ENCODE measurements at regions not wholly inside any gene's neighbourhood (a gene's known extent, or its start where the extent isn't known, plus 50 kb on each side); places are given as distances from the start of the nearest gene placed in this dataset.

DNA sequence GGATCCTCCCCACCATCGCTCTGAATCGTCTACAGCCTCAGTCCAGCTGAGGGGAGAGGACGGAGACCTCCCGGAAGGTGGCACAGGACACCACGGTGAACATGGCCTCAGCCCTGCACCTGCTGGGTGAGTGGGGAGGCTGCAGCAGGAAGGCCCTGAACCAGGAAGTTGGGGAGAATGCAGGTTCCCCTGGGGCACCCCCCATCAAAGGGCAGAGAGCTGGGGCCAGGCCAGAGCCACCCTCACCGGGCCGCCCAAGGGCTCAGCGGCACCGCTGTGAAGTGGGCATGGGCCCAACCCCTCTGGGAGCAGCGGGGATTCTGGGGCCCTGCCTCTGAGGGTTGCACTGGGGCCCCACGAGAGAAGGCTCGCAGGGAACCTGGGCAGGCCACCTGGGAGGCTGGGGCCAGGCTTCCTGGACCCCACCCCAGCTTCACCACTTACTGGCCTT is 98.7 kb downstream of the MICALL2 start (continued):
- TF ChIP-seq RAD21 (IDR thresholded peaks at IDR 0.05; ENCODE audit: low read length) = no peak

DNA sequence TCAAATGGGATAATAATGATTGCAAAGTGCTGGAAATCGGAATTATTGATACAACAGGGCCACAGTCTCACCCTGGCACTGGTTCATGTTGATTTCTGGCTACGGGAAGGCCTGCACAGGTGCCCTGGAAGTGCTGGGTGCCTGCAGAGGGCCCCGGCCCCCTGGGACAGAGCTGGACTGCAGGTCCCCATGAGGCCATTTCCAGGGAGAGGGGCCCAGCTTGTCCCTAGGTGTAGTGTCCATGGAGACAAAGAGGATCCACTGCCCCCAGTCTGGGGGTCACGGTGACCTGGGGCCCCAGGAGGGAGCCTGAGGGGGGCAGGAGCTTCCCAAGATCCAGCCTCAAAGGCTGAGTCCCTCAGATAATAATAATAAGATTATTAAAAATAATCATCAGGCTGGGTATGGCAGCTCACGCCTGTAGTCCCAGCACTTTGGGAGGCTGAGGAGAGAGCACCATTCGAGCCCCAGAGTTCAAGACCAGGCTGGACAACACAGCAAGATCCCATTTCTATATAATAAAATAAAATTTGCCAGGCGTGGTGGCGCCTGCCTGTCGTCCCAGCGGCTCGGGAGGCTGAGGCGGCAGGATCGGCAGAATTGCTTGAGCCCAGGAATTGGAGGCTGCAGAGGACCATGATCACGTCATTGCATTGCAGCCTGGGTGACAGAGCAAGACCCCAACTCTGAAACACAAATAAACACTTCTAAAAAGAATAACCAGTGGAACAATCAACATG is 98.1 kb downstream of the MICALL2 start:
- POLR2A ChIA-PET = no interaction called here
- WGBS (ENCODE audit: low lambda C conversion rate) = 30% methylated on average over 13 of the region's 14 CpGs
- H4K20me1 ChIP-seq (ENCODE audit: insufficient read depth) = peaks cover 3% of the 10 kb centered on the region; the same call in 1 of the 2 replicates

More for the DNA sequence above, 98.1 kb downstream of the MICALL2 start:
- no peaks in the 10 kb centered on the region for H3K9me3 ChIP-seq
- H3K4me2 ChIP-seq = no peak overlapping the region
- H3K9me2 ChIP-seq = no peaks in the 10 kb centered on the region
- no peak overlapping the region for H3K27ac ChIP-seq (ENCODE audit: low read depth in 2 of 2, low read length in 1 of 2)
- peak; percentile 44 for DNase-seq
- no peaks in the 10 kb centered on the region for H3K79me2 ChIP-seq (ENCODE audit: insufficient read depth)
- H3K4me3 ChIP-seq (ENCODE audit: low read depth in 2 of 2, low read length in 1 of 2) = no peak overlapping the region
- no peaks in the 10 kb centered on the region for H3K36me3 ChIP-seq (replicated peaks in 1 of 2; ENCODE audit: control insufficient read depth in 1 of 2, insufficient read depth in 2 of 2, low read length in 1 of 2)
- TF ChIP-seq IRF3 (IDR thresholded peaks at IDR 0.05; ENCODE audit: low read depth, low read length) (no peak), EP300 (IDR thresholded peaks at IDR 0.05; ENCODE audit: borderline replicate concordance in 1 of 2, low read depth in 1 of 2, low read length in 1 of 2) (no peak), RAD21 (IDR thresholded peaks at IDR 0.05; ENCODE audit: low read length) (no peak), FOXM1 (IDR thresholded peaks at IDR 0.05; ENCODE audit: low read depth) (no peak), TAF1 (IDR thresholded peaks at IDR 0.05; ENCODE audit: borderline replicate concordance, low read depth, low read length) (no peak), MAX (IDR thresholded peaks at IDR 0.05; ENCODE audit: low read depth) (no peak), FOXJ3 (CRISPR knock-in tag; IDR thresholded peaks at IDR 0.05) (no peak), FOSL2 (IDR thresholded peaks at IDR 0.05; ENCODE audit: borderline replicate concordance, low read depth) (no peak), POLR2AphosphoS5 (IDR thresholded peaks at IDR 0.05; ENCODE audit: low read depth, low read length) (no peak), ELF1 (IDR thresholded peaks at IDR 0.05) (no peak), RXRA (IDR thresholded peaks at IDR 0.05; ENCODE audit: borderline replicate concordance, low read depth) (no peak), GABPA (IDR thresholded peaks at IDR 0.05; ENCODE audit: low read depth) (no peak), SMC3 (IDR thresholded peaks at IDR 0.05; ENCODE audit: low read depth, low read length) (no peak), SIN3A (IDR thresholded peaks at IDR 0.05; ENCODE audit: borderline replicate concordance, low read depth, low read length) (no peak)
- TF ChIP-seq, protein P1, sequence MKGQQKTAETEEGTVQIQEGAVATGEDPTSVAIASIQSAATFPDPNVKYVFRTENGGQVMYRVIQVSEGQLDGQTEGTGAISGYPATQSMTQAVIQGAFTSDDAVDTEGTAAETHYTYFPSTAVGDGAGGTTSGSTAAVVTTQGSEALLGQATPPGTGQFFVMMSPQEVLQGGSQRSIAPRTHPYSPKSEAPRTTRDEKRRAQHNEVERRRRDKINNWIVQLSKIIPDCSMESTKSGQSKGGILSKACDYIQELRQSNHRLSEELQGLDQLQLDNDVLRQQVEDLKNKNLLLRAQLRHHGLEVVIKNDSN (IDR thresholded peaks at IDR 0.05; ENCODE audit: borderline replicate concordance, low read depth) = no peak
- TF ChIP-seq, protein P2, sequence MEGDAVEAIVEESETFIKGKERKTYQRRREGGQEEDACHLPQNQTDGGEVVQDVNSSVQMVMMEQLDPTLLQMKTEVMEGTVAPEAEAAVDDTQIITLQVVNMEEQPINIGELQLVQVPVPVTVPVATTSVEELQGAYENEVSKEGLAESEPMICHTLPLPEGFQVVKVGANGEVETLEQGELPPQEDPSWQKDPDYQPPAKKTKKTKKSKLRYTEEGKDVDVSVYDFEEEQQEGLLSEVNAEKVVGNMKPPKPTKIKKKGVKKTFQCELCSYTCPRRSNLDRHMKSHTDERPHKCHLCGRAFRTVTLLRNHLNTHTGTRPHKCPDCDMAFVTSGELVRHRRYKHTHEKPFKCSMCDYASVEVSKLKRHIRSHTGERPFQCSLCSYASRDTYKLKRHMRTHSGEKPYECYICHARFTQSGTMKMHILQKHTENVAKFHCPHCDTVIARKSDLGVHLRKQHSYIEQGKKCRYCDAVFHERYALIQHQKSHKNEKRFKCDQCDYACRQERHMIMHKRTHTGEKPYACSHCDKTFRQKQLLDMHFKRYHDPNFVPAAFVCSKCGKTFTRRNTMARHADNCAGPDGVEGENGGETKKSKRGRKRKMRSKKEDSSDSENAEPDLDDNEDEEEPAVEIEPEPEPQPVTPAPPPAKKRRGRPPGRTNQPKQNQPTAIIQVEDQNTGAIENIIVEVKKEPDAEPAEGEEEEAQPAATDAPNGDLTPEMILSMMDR (IDR thresholded peaks at IDR 0.05) = no peak
- no peak overlapping the region for H3K9ac ChIP-seq
- H3F3A ChIP-seq (replicated peaks; ENCODE audit: insufficient read depth) = peaks cover 2% of the 10 kb centered on the region
- H2AFZ ChIP-seq (ENCODE audit: low read depth) = no peak overlapping the region
- CTCF ChIA-PET = interaction anchor here (1.0 to 2.2 kb wide), 5 partner anchors 8 to 178 kb away, joined by 3 to 8 read pairs (median 4); no protein-coding TSS in a partner anchor
- peaks cover 92% of the 10 kb centered on the region for H3K27me3 ChIP-seq (ENCODE audit: insufficient read depth)
- H3K4me1 ChIP-seq (ENCODE audit: control insufficient read depth in 1 of 2, insufficient read depth in 2 of 2, low read depth in 1 of 2, low read length in 1 of 2) = no peaks in the 10 kb centered on the region
